ENCODE measurements at regions not wholly inside any gene's neighbourhood (a gene's known extent, or its start where the extent isn't known, plus 50 kb on each side); places are given as distances from the start of the nearest gene placed in this dataset.

GRCh38 chr9:129402371-129402739 is 218.5 kb downstream of the C9orf50 start:
- H3K9me3 ChIP-seq (ENCODE audit: low read length), result no peaks in the 10 kb centered on the region
- Mint-ChIP-seq H3K4me1 (peaks cover 3 to 7% (median 6%) of the 10 kb centered on the region in 3 donors), H3K9me3 (no peaks in the 10 kb centered on the region), H3K36me3 (no peaks in the 10 kb centered on the region), H3K27ac (no peak overlapping the region), H3K27me3 (peaks cover 1 to 7% of the 10 kb centered on the region in 2 donors), H3K4me3 (no peak overlapping the region)
- H3K27ac ChIP-seq (ENCODE audit: low read depth, low read length), result no peak overlapping the region
- no peaks in the 10 kb centered on the region for H3K27me3 ChIP-seq (ENCODE audit: insufficient read depth, low read length, poor library complexity, severe bottlenecking)
- H3K36me3 ChIP-seq (ENCODE audit: insufficient read depth, low read length), result no peaks in the 10 kb centered on the region
- no peak overlapping the region for H3K4me3 ChIP-seq (ENCODE audit: low read length)
- ChIA-PET CTCF (no interaction called here), POLR2A (no interaction called here)
- no peaks in the 10 kb centered on the region for H3K4me1 ChIP-seq (ENCODE audit: insufficient read depth, low read length)
- peak in 1 of 5 donors; percentile 7 for DNase-seq

GRCh38 chr9:129401623-129402370 is 219.1 kb downstream of the C9orf50 start:
- H3K4me1 ChIP-seq (ENCODE audit: insufficient read depth, low read length), result no peaks in the 10 kb centered on the region

GRCh38 chr9:129400971-129401622 is 219.8 kb downstream of the C9orf50 start:
- Mint-ChIP-seq H3K36me3 (no peaks in the 10 kb centered on the region), H3K4me3 (no peak overlapping the region), H3K9me3 (no peaks in the 10 kb centered on the region), H3K27me3 (peaks cover 0 to under 1% of the 10 kb centered on the region in 2 donors), H3K4me1 (peaks cover 0 to 2% (median under 1%) of the 10 kb centered on the region in 3 donors), H3K27ac (no peak overlapping the region)
- no peak for DNase-seq
- ChIA-PET POLR2A (no interaction called here), CTCF (no interaction called here)
- Histone ChIP-seq H3K36me3 (ENCODE audit: insufficient read depth, low read length) (no peaks in the 10 kb centered on the region), H3K27ac (ENCODE audit: low read depth, low read length) (no peak overlapping the region), H3K9me3 (ENCODE audit: low read length) (no peaks in the 10 kb centered on the region), H3K4me3 (ENCODE audit: low read length) (no peak overlapping the region), H3K27me3 (ENCODE audit: insufficient read depth, low read length, poor library complexity, severe bottlenecking) (no peaks in the 10 kb centered on the region), H3K4me1 (ENCODE audit: insufficient read depth, low read length) (no peaks in the 10 kb centered on the region)

More at GRCh38 chr9:129401623-129402370, 219.1 kb downstream of the C9orf50 start:
- peaks cover 3 to 7% (median 5%) of the 10 kb centered on the region in 3 donors for H3K4me1 Mint-ChIP-seq
- ChIA-PET POLR2A (no interaction called here), CTCF (no interaction called here)
- no peaks in the 10 kb centered on the region for H3K9me3 Mint-ChIP-seq
- H3K27me3 Mint-ChIP-seq, result peaks cover 1 to 5% of the 10 kb centered on the region in 2 donors
- Histone ChIP-seq H3K36me3 (ENCODE audit: insufficient read depth, low read length) (no peaks in the 10 kb centered on the region), H3K27ac (ENCODE audit: low read depth, low read length) (no peak overlapping the region), H3K4me3 (ENCODE audit: low read length) (no peak overlapping the region), H3K27me3 (ENCODE audit: insufficient read depth, low read length, poor library complexity, severe bottlenecking) (no peaks in the 10 kb centered on the region), H3K9me3 (ENCODE audit: low read length) (no peaks in the 10 kb centered on the region)
- no peak overlapping the region for H3K27ac Mint-ChIP-seq
- DNase-seq, result no peak
- no peak overlapping the region for H3K4me3 Mint-ChIP-seq
- H3K36me3 Mint-ChIP-seq, result no peaks in the 10 kb centered on the region

DNA sequence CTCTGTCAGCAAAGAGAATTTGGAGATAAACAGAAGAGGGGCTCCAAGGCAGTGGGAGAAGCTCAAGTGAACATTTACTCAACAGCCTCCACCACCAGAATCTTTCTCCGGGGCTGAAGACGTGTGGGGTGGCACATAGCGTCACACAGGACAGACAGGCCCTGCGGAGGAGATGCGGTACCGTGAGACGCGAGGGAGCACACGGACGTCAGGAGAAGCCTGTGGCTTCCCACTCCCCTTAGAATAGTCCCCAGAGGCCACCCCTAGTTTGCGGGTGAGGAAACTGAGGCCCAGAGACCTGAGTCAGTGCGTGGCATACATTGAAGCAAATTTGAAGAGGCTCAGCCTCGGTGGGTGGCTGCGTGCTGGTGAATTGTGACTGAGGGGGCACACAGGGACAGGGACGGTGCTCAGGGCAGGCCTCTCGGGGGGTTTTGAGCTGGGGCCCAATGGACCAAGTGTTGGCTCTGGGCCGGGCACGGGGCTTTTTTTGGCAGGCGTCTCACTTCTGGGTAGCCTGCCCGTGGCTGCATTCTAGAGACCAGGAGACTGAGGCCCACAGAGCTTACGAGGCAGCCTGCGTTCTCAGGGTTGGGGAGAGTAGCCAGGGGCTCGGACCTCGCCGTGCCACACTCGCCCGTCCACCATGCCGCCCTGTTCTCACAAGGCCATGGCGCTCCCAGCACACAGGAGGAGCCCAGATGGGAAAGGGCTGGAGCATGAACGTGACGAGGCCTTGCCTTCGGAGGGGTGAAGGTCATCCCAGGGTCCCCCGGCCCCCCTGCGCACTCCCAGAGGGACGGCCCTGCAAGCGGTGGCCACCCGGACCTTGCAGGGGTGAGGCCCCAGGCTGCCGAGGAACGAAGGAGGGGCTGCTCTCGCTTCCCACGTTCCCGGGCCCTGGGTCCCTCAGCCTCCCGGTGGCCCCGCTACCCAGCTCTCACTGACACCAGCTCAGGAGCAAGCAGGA is 220.6 kb downstream of the C9orf50 start:
- CTCF ChIA-PET, result no interaction called here

GRCh38 chr9:129399634-129399990 is 221.3 kb downstream of the C9orf50 start:
- H3K27me3 ChIP-seq (ENCODE audit: insufficient read depth, low read length, poor library complexity, severe bottlenecking), result no peaks in the 10 kb centered on the region
- DNase-seq, result no peak
- no peak overlapping the region for H3K27ac ChIP-seq (ENCODE audit: low read depth, low read length)
- no peaks in the 10 kb centered on the region for H3K9me3 ChIP-seq (ENCODE audit: low read length)
- no peaks in the 10 kb centered on the region for H3K4me1 ChIP-seq (ENCODE audit: insufficient read depth, low read length)
- no peaks in the 10 kb centered on the region for H3K36me3 ChIP-seq (ENCODE audit: insufficient read depth, low read length)
- no peak overlapping the region for H3K4me3 ChIP-seq (ENCODE audit: low read length)
- Mint-ChIP-seq H3K4me1 (peaks cover 0 to 2% (median 0%) of the 10 kb centered on the region in 3 donors), H3K4me3 (no peak overlapping the region), H3K27ac (peak overlapping the region in 1 of 8 donors; percentile 8), H3K9me3 (no peaks in the 10 kb centered on the region), H3K27me3 (no peaks in the 10 kb centered on the region), H3K36me3 (no peaks in the 10 kb centered on the region)
- ChIA-PET CTCF (no interaction called here), POLR2A (no interaction called here)

More for the DNA sequence above, 220.6 kb downstream of the C9orf50 start:
- DNase-seq, result no peak
- Histone ChIP-seq H3K4me1 (ENCODE audit: insufficient read depth, low read length) (no peaks in the 10 kb centered on the region), H3K4me3 (ENCODE audit: low read length) (no peak overlapping the region), H3K27ac (ENCODE audit: low read depth, low read length) (no peak overlapping the region), H3K9me3 (ENCODE audit: low read length) (no peaks in the 10 kb centered on the region), H3K36me3 (ENCODE audit: insufficient read depth, low read length) (no peaks in the 10 kb centered on the region), H3K27me3 (ENCODE audit: insufficient read depth, low read length, poor library complexity, severe bottlenecking) (no peaks in the 10 kb centered on the region)
- POLR2A ChIA-PET, result no interaction called here
- no peaks in the 10 kb centered on the region for H3K36me3 Mint-ChIP-seq
- peak overlapping the region in 2 of 8 donors; percentile 8 to 54 for H3K27ac Mint-ChIP-seq
- no peaks in the 10 kb centered on the region for H3K27me3 Mint-ChIP-seq
- no peak overlapping the region for H3K4me3 Mint-ChIP-seq
- H3K4me1 Mint-ChIP-seq, result peaks cover 0 to 2% (median 0%) of the 10 kb centered on the region in 3 donors
- no peaks in the 10 kb centered on the region for H3K9me3 Mint-ChIP-seq

- Histone ChIP-seq H3K4me3 (ENCODE audit: low read length) (no peak overlapping the region), H3K9me3 (ENCODE audit: low read length) (no peaks in the 10 kb centered on the region), H3K4me1 (ENCODE audit: insufficient read depth, low read length) (no peaks in the 10 kb centered on the region), H3K27ac (ENCODE audit: low read depth, low read length) (no peak overlapping the region), H3K36me3 (ENCODE audit: insufficient read depth, low read length) (no peaks in the 10 kb centered on the region), H3K27me3 (ENCODE audit: insufficient read depth, low read length, poor library complexity, severe bottlenecking) (no peaks in the 10 kb centered on the region)
- Mint-ChIP-seq H3K9me3 (no peaks in the 10 kb centered on the region), H3K4me3 (no peak overlapping the region), H3K27ac (no peak overlapping the region), H3K4me1 (peaks cover 0 to 2% (median 0%) of the 10 kb centered on the region in 3 donors), H3K36me3 (no peaks in the 10 kb centered on the region), H3K27me3 (no peaks in the 10 kb centered on the region)
- CTCF ChIA-PET, result no interaction called here
- no peak for DNase-seq
- POLR2A ChIA-PET, result no interaction called here
These were observed 221.0 kb upstream of the IER5L start for GRCh38 chr9:129398961-129399633.

GRCh38 chr9:129398101-129398960 is 220.3 kb upstream of the IER5L start:
- no peaks in the 10 kb centered on the region for H3K9me3 Mint-ChIP-seq
- Histone ChIP-seq H3K36me3 (ENCODE audit: insufficient read depth, low read length) (no peaks in the 10 kb centered on the region), H3K4me3 (ENCODE audit: low read length) (no peak overlapping the region), H3K27me3 (ENCODE audit: insufficient read depth, low read length, poor library complexity, severe bottlenecking) (no peaks in the 10 kb centered on the region), H3K9me3 (ENCODE audit: low read length) (no peaks in the 10 kb centered on the region), H3K27ac (ENCODE audit: low read depth, low read length) (no peak overlapping the region), H3K4me1 (ENCODE audit: insufficient read depth, low read length) (no peaks in the 10 kb centered on the region)
- POLR2A ChIA-PET, result no interaction called here
- no peak for DNase-seq
- peaks cover 0 to 2% (median 0%) of the 10 kb centered on the region in 3 donors for H3K4me1 Mint-ChIP-seq
- CTCF ChIA-PET, result no interaction called here
- H3K27ac Mint-ChIP-seq, result no peak overlapping the region
- no peak overlapping the region for H3K4me3 Mint-ChIP-seq
- no peaks in the 10 kb centered on the region for H3K36me3 Mint-ChIP-seq
- no peaks in the 10 kb centered on the region for H3K27me3 Mint-ChIP-seq
